ENCODE measurements at regions not wholly inside any gene's neighbourhood (a gene's known extent, or its start where the extent isn't known, plus 50 kb on each side); places are given as distances from the start of the nearest gene placed in this dataset.

DNA sequence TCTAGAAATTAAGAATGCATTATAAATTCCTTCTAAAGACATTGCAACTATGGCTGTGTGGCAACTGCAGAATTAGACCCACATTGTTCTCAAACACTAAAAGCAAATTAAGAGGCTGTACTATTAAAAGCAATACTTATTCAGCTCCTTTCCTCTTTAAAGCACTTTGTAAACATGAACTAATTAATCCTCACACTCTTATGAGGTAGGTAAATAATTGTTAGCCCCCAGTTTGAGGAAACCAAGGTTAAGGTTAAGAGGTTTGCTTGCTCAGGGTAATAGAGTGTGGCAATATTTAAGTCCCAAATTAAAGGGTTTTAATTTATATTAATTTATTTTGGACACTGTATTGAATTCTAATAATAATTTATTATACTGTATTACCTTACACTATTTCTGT is 553.8 kb downstream of the LRRIQ3 start:
- CTCF ChIA-PET, result no interaction called here
- H3K27me3 ChIP-seq (ENCODE audit: control insufficient read depth, insufficient read depth, low read length), result no peaks in the 10 kb centered on the region
- POLR2A ChIA-PET, result no interaction called here
- no peak overlapping the region for H3K4me3 ChIP-seq (ENCODE audit: low read depth, low read length)
- H3K36me3 ChIP-seq (ENCODE audit: control insufficient read depth, insufficient read depth, low read length), result no peaks in the 10 kb centered on the region
- TF ChIP-seq, protein P1, sequence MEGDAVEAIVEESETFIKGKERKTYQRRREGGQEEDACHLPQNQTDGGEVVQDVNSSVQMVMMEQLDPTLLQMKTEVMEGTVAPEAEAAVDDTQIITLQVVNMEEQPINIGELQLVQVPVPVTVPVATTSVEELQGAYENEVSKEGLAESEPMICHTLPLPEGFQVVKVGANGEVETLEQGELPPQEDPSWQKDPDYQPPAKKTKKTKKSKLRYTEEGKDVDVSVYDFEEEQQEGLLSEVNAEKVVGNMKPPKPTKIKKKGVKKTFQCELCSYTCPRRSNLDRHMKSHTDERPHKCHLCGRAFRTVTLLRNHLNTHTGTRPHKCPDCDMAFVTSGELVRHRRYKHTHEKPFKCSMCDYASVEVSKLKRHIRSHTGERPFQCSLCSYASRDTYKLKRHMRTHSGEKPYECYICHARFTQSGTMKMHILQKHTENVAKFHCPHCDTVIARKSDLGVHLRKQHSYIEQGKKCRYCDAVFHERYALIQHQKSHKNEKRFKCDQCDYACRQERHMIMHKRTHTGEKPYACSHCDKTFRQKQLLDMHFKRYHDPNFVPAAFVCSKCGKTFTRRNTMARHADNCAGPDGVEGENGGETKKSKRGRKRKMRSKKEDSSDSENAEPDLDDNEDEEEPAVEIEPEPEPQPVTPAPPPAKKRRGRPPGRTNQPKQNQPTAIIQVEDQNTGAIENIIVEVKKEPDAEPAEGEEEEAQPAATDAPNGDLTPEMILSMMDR (IDR thresholded peaks at IDR 0.05; ENCODE audit: insufficient read depth, low read depth, low read length), result no peak
- DNase-seq (ENCODE audit: low read depth), result no peak

DNA sequence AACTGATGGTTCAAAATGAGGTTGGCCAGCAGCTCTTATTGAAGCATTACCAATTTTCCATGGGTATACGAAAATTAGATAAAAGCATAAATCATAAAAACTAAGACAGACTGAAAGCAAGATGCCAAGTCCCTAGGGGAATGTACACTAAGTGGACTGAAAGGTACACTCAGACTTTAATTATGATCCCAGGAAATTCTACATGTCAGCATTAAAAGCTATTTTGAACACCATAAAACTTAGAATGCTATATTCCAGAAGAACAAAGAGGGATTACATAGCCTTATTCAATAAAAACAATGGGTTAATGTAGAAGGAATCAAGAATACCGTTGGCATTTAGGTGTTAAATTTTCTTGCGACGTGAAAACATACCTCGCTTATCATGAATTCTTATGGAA is 558.5 kb downstream of the LRRIQ3 start:
- CTCF ChIA-PET, result no interaction called here
- Histone ChIP-seq H3K4me3 (ENCODE audit: low read depth, low read length) (no peak overlapping the region), H3K36me3 (ENCODE audit: control insufficient read depth, insufficient read depth, low read length) (no peaks in the 10 kb centered on the region), H3K27me3 (ENCODE audit: control insufficient read depth, insufficient read depth, low read length) (no peaks in the 10 kb centered on the region)
- TF ChIP-seq, protein P1 (IDR thresholded peaks at IDR 0.05; ENCODE audit: insufficient read depth, low read depth, low read length), result no peak
- POLR2A ChIA-PET, result no interaction called here
- no peak for DNase-seq (ENCODE audit: low read depth)

DNA sequence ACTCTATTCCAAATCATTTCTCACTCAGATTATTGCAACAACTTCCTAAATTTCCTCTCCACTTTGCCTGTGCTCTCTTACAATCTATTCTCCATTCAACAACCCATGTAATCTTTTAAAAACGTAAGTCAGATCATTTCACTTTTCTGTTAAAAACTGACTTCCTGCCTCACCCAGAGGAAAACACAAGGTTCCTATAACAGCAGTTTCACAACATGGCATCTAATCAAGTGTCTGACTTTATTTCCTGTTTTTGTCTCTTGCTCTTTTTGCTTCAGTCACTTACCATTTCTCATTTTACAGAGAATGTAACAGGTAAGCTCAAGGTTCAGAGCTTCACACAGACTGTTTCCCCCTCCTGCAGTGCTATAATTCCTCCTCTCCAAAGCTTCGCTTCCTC is 560.7 kb downstream of the LRRIQ3 start:
- TF ChIP-seq, protein P1 (IDR thresholded peaks at IDR 0.05; ENCODE audit: insufficient read depth, low read depth, low read length), result no peak
- no peak for DNase-seq (ENCODE audit: low read depth)
- H3K36me3 ChIP-seq (ENCODE audit: control insufficient read depth, insufficient read depth, low read length), result no peaks in the 10 kb centered on the region
- ChIA-PET CTCF (no interaction called here), POLR2A (no interaction called here)
- H3K4me3 ChIP-seq (ENCODE audit: low read depth, low read length), result no peak overlapping the region
- H3K27me3 ChIP-seq (ENCODE audit: control insufficient read depth, insufficient read depth, low read length), result no peaks in the 10 kb centered on the region

DNA sequence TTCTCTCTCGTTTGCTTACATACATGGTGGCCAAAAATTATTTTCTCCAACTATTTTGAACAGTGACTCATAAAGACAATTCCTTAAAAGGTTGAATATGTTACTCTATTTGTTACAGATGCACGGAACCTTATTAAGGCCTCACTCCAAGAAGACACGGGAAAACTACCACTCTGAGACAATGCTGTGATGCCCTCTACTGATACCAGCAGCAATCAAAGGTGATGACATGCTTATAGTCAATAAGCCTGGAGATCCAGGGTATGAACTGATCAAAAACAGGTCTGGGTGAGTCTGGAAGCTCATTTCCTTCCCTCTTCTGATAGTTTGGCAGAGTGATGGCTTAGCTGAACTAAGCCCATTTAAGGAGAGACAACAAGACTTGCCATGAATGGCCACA is 563.0 kb downstream of the LRRIQ3 start:
- POLR2A ChIA-PET, result no interaction called here
- no peaks in the 10 kb centered on the region for H3K27me3 ChIP-seq (ENCODE audit: control insufficient read depth, insufficient read depth, low read length)
- no peak overlapping the region for H3K4me3 ChIP-seq (ENCODE audit: low read depth, low read length)
- CTCF ChIA-PET, result no interaction called here
- H3K36me3 ChIP-seq (ENCODE audit: control insufficient read depth, insufficient read depth, low read length), result no peaks in the 10 kb centered on the region
- no peak for DNase-seq (ENCODE audit: low read depth)
- TF ChIP-seq, protein P1 (IDR thresholded peaks at IDR 0.05; ENCODE audit: insufficient read depth, low read depth, low read length), result no peak

DNA sequence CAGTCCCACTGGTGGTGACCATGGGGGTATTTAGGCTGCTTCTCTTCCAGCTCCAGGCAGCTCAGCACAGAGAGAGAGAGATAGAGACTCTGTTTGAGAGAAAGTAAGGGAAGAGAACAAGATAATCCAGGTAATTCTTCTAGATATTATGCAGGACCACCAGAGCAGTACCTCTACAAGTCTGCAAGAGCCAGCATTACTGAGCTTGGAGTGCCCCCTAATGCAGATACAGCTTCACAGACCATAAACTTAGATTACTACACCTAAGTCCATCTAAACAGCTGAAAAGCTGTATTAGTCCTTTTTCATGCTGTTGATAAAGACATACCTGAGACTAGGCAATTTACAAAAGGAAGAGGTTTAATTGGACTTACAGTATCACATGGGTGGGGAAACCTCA is 570.3 kb downstream of the LRRIQ3 start:
- POLR2A ChIA-PET, result no interaction called here
- no peak for DNase-seq (ENCODE audit: low read depth)
- CTCF ChIA-PET, result no interaction called here
- TF ChIP-seq, protein P1 (IDR thresholded peaks at IDR 0.05; ENCODE audit: insufficient read depth, low read depth, low read length), result no peak
- H3K4me3 ChIP-seq (ENCODE audit: low read depth, low read length), result no peak overlapping the region
- no peaks in the 10 kb centered on the region for H3K36me3 ChIP-seq (ENCODE audit: control insufficient read depth, insufficient read depth, low read length)
- no peaks in the 10 kb centered on the region for H3K27me3 ChIP-seq (ENCODE audit: control insufficient read depth, insufficient read depth, low read length)

All from BJ (cell line).